B cell (primary cell): ENCODE measurements at regions not wholly inside any gene's neighbourhood (a gene's known extent, or its start where the extent isn't known, plus 50 kb on each side); places are given as distances from the start of the nearest gene placed in this dataset.

Experiments
- ATAC-seq: fragments of 200-7000 bp; cut with Tn5 transposase; one replicate; pipeline ENCODE4 v1.10.0; 2021; ENCODE audit warnings: low read depth, mild to moderate bottlenecking, moderate number of reproducible peaks, moderate library complexity
- CTCF ChIA-PET: fragments of 350-600 bp; sonication (Branson Sonifier 250); formaldehyde crosslinking; loops from one replicate; lab custom pipeline; 2021; ENCODE audit warnings: antibody characterized with exemption, inconsistent platforms; lab: Charles Lee
- POLR2A ChIA-PET: fragments of 350-600 bp; sonication (Branson Sonifier 250); formaldehyde crosslinking; loops from one replicate; lab custom pipeline; 2021; ENCODE audit warnings: antibody characterized with exemption; lab: Charles Lee
- DNase-seq: peaks from one replicate; pipeline ENCODE4 v3.0.0; 2013
- H2AFZ ChIP-seq: 2 replicates; pipeline ENCODE4 v1.6.1; 2012; ENCODE audit warnings: mild to moderate bottlenecking, low read depth, low read length; ENCODE audit not compliant: insufficient read depth, poor library complexity, severe bottlenecking
- H3K27ac ChIP-seq, 2 donors: 1 replicate in 1 of 2; 2 replicates in 1 of 2; pipeline ENCODE4 v1.5.1; 2012 to 2013; ENCODE audit warnings: low read length in 2 of 2, mild to moderate bottlenecking in 2 of 2, moderate library complexity in 1 of 2
- H3K27me3 ChIP-seq, 4 experiments: fragments of 200-600 bp in 1 of 4; sonication (generic) in 1 of 4; replicated peaks in 1 of 4; 1 replicate in 2 of 4; 2 replicates in 2 of 4; pipeline versions ENCODE4 v1.6.1 to v1.7.0; 2013 to 2016; ENCODE audit warnings: low read length in 3 of 4, mild to moderate bottlenecking in 2 of 4, mixed read lengths in 1 of 4, moderate library complexity in 1 of 4; ENCODE audit not compliant: insufficient read depth in 4 of 4, control insufficient read depth in 3 of 4; ENCODE audit errors: control extremely low read depth in 1 of 4
- H3K36me3 ChIP-seq, 2 experiments: replicated peaks in 1 of 2; 1 replicate in 1 of 2; 2 replicates in 1 of 2; pipeline versions ENCODE4 v1.6.1 to v1.7.1; 2013; ENCODE audit warnings: low read length in 1 of 2; ENCODE audit not compliant: insufficient read depth in 2 of 2, control insufficient read depth in 1 of 2; ENCODE audit errors: control extremely low read depth in 1 of 2, extremely low read depth in 1 of 2
- H3K4me1 ChIP-seq, 2 donors: fragments of 200-600 bp in 1 of 2; sonication (generic) in 1 of 2; 1 replicate in 1 of 2; 2 replicates in 1 of 2; pipeline versions ENCODE4 v1.5.1 to v1.6.1; 2013 to 2017; ENCODE audit warnings: low read length in 2 of 2; ENCODE audit not compliant: control insufficient read depth in 2 of 2, insufficient read depth in 2 of 2
- H3K4me2 ChIP-seq: replicated peaks from 2 replicates; pipeline ENCODE3; 2012; ENCODE audit warnings: mild to moderate bottlenecking, low read depth, low read length; ENCODE audit not compliant: poor library complexity, severe bottlenecking
- H3K4me3 ChIP-seq, 5 experiments: fragments of 200-600 bp in 1 of 5; sonication (generic) in 1 of 5; 1 replicate in 3 of 5; 2 replicates in 2 of 5; pipeline versions ENCODE4 v1.5.1 to v1.7.0; 2011 to 2016; ENCODE audit warnings: low read length in 4 of 5, mild to moderate bottlenecking in 4 of 5, low read depth in 2 of 5, control low read depth in 1 of 5, moderate library complexity in 1 of 5; ENCODE audit not compliant: insufficient read depth in 1 of 5; ENCODE audit errors: control extremely low read depth in 1 of 5, extremely low read depth in 1 of 5
- H3K79me2 ChIP-seq: fragments of 200-600 bp; sonication (generic); one replicate; pipeline ENCODE4 v1.6.0; 2016; ENCODE audit warnings: low read length; ENCODE audit not compliant: control insufficient read depth, insufficient read depth
- H3K9ac ChIP-seq: fragments of 200-600 bp; sonication (generic); 2 replicates; pipeline ENCODE4 v1.6.1; 2017; ENCODE audit warnings: mild to moderate bottlenecking, low read length, moderate library complexity
- H3K9me3 ChIP-seq, 3 donors: one replicate each; pipeline versions ENCODE4 v1.6.1 to v1.7.1; 2013; ENCODE audit warnings: low read length in 2 of 3; ENCODE audit not compliant: control insufficient read depth in 2 of 3, insufficient read depth in 1 of 3; ENCODE audit errors: control extremely low read depth in 1 of 3
- H4K20me1 ChIP-seq: 2 replicates; pipeline ENCODE4 v1.6.0; 2012; ENCODE audit warnings: mild to moderate bottlenecking, low read length; ENCODE audit not compliant: insufficient read depth, control insufficient read depth, poor library complexity, severe bottlenecking
- H3K27ac Mint-ChIP-seq: one replicate; pipeline ENCODE4 v1.8.0; 2021; ENCODE audit warnings: mixed read lengths
- H3K27me3 Mint-ChIP-seq: one replicate; pipeline ENCODE4 v1.8.0; 2021; ENCODE audit warnings: mixed read lengths
- H3K4me1 Mint-ChIP-seq: one replicate; pipeline ENCODE4 v1.8.0; 2021; ENCODE audit warnings: mixed read lengths
- H3K4me3 Mint-ChIP-seq: one replicate; pipeline ENCODE4 v1.8.0; 2021; ENCODE audit warnings: mixed read lengths
- H3K9me3 Mint-ChIP-seq: one replicate; pipeline ENCODE4 v1.8.0; 2022; ENCODE audit warnings: mixed read lengths; ENCODE audit not compliant: insufficient read depth
- EZH2 ChIP-seq: IDR thresholded peaks from 2 replicates; pipeline ENCODE4 v1.6.1; 2012; ENCODE audit warnings: borderline replicate concordance, low read depth, mild to moderate bottlenecking, moderate library complexity, low read length; ENCODE audit not compliant: insufficient read depth, poor library complexity, severe bottlenecking
- WGBS: methylation state at CpG from one replicate; pipeline ENCODE4 v1.1.5; 2013; ENCODE audit warnings: missing lambda C conversion rate; ENCODE audit not compliant: insufficient coverage; 5-methylcytosine and 5-hydroxymethylcytosine counted together
- intact Hi-C: fragments of 100-400 bp; cut with micrococcal nuclease; formaldehyde crosslinking; loops from one replicate; pipeline ENCODE4 v1.10.0; 2022
- TF ChIP-seq, protein P1 (sequence below): fragments of 200-600 bp; IDR thresholded peaks from one replicate; pipeline ENCODE4 v1.8.0; 2022; ENCODE audit warnings: antibody characterized with exemption, mild to moderate bottlenecking

DNA sequence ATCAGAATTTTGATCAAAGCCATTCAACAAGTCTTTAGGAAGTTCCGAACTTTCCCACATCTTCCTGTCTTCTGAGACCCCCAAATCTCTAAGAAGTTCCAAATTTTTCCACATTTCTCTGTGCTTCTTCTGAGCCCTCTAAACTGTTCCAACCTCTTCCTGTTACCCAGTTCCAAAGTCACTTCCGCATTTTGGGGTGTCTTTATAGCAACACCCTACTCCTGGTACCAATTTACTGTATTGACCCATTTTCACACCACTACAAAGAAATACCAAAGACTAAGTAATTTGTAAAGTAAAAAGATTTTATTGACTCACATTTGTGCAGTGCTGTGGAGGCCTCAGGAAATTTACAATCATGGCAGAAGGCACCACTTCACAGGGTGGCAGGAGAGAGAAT lies 385.8 kb upstream of the GHITM start:
- H3K4me1 Mint-ChIP-seq: no peaks in the 10 kb centered on the region
- no peaks in the 10 kb centered on the region for H3K27me3 Mint-ChIP-seq
- WGBS: 78% methylated on average over 1 of the region's 2 CpGs
- Histone ChIP-seq H3K27ac (no peak overlapping the region), H3K79me2 (no peaks in the 10 kb centered on the region), H3K9ac (no peak overlapping the region), H3K4me2 (no peak overlapping the region), H3K4me1 (no peaks in the 10 kb centered on the region), H3K4me3 (no peak overlapping the region), H3K27me3 (no peaks in the 10 kb centered on the region), H4K20me1 (no peaks in the 10 kb centered on the region), H3K36me3 (no peaks in the 10 kb centered on the region), H2AFZ (no peak overlapping the region), H3K9me3 (peaks cover 2 to 25% (median 25%) of the 10 kb centered on the region in 3 donors)
- TF ChIP-seq, protein P1, sequence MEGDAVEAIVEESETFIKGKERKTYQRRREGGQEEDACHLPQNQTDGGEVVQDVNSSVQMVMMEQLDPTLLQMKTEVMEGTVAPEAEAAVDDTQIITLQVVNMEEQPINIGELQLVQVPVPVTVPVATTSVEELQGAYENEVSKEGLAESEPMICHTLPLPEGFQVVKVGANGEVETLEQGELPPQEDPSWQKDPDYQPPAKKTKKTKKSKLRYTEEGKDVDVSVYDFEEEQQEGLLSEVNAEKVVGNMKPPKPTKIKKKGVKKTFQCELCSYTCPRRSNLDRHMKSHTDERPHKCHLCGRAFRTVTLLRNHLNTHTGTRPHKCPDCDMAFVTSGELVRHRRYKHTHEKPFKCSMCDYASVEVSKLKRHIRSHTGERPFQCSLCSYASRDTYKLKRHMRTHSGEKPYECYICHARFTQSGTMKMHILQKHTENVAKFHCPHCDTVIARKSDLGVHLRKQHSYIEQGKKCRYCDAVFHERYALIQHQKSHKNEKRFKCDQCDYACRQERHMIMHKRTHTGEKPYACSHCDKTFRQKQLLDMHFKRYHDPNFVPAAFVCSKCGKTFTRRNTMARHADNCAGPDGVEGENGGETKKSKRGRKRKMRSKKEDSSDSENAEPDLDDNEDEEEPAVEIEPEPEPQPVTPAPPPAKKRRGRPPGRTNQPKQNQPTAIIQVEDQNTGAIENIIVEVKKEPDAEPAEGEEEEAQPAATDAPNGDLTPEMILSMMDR: no peak
- TF ChIP-seq EZH2: no peak
- ATAC-seq: no peak
- POLR2A ChIA-PET: no interaction called here
- H3K27ac Mint-ChIP-seq: no peak overlapping the region
- H3K4me3 Mint-ChIP-seq: no peak overlapping the region
- H3K9me3 Mint-ChIP-seq: peaks cover 16% of the 10 kb centered on the region
- CTCF ChIA-PET: no interaction called here
- no peak for DNase-seq
- intact Hi-C loops: no loop called here

DNA sequence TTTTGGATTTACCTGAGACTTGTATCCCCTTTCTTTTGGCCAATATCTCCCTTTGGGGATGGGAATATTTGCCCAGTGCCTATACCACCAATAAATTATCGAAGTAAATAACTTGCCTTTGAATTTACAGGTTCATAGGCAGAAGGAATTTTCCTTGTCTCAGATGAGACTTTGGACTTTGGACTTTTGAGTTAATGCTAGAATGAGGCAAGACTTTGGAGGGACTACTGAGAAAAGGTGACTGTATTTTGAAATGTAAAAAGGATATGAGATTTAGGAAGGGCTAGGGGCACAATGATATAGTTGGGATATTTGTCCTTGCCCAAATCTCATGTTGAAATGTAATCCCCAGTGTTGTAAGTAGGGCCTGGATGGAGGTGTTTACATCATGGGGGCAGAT lies 384.5 kb upstream of the GHITM start:
- Histone ChIP-seq H3K36me3 (no peaks in the 10 kb centered on the region), H4K20me1 (no peaks in the 10 kb centered on the region), H3K9me3 (peaks cover 2 to 25% (median 21%) of the 10 kb centered on the region in 3 donors), H3K27ac (no peak overlapping the region), H3K27me3 (no peaks in the 10 kb centered on the region), H3K4me3 (no peak overlapping the region), H3K9ac (no peak overlapping the region), H3K4me1 (no peaks in the 10 kb centered on the region), H3K79me2 (no peaks in the 10 kb centered on the region), H3K4me2 (no peak overlapping the region), H2AFZ (no peak overlapping the region)
- H3K27ac Mint-ChIP-seq: no peak overlapping the region
- CTCF ChIA-PET: no interaction called here
- ATAC-seq (no peak), DNase-seq (no peak)
- no peak overlapping the region for H3K4me3 Mint-ChIP-seq
- WGBS: no CpG with 5 or more reads among the region's 1 CpG
- no peaks in the 10 kb centered on the region for H3K27me3 Mint-ChIP-seq
- POLR2A ChIA-PET: no interaction called here
- intact Hi-C loops: no loop called here
- H3K9me3 Mint-ChIP-seq: peaks cover 15% of the 10 kb centered on the region
- TF ChIP-seq, protein P1: no peak
- TF ChIP-seq EZH2: no peak
- no peaks in the 10 kb centered on the region for H3K4me1 Mint-ChIP-seq
